KBM-7 (cell line): ENCODE measurements at regions not wholly inside any gene's neighbourhood (a gene's known extent, or its start where the extent isn't known, plus 50 kb on each side); places are given as distances from the start of the nearest gene placed in this dataset.
A peak's percentile ranks its signal among the peaks of the same experiment; 100 is the strongest.
"Not testable (repeated sequence)": the region's sequence is repeated elsewhere in the genome, so short reads cannot be mapped to it uniquely, and the experiment has no call there.

Experiments
- DNase-seq: peaks from one replicate; pipeline ENCODE4 v3.0.0-alpha.2; 2015
- in situ Hi-C: fragments of 300-500 bp; cut with MboI; formaldehyde crosslinking; loops from 2 replicates; pipeline ENCODE4 v1.14.3; 2020; ENCODE audit warnings: low sequenced_read_pairs, low pct_unique_long_range_greater_than_20kb, mixed read lengths

DNA sequence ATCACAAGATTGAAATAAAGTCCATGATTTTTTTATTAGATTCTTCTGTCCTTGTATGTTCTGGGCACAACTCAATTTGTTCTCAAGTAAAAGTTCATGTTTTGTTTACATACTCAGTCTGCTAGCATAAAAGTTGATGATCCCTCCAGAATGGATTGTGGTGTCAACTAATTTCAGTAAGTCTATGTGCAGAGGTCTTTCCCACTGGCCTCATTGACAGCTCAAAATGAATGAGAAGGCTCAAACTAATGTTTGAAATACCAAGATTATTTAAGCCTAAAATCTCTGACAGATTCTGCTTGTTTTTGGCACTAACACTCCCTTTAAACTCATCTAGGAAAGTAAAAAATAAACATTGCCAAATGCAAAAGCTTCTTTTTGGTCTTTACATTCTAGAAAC is 561.2 kb upstream of the CNTNAP5 start:
- in situ Hi-C loops: no loop called here
- DNase-seq: no peak

DNA sequence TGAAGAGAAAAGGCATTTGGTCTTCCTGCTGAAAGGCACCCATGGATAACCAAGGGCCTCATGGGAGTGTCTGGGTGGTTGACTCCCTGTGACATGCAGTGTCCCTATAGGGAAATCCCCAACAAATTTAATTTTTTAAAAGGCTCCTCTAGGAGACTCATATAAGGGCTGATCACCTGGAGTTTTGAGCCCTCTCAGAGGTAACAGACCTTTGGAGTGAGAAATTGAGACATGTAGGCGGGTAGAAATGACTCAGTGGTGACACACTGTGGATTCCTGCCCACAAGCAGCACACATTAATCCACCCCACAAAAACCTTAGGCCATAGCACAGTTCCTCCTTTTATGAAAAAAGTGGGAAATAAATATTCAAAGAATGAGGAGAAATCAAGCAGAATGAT is 557.0 kb upstream of the CNTNAP5 start:
- in situ Hi-C loops: no loop called here

DNA sequence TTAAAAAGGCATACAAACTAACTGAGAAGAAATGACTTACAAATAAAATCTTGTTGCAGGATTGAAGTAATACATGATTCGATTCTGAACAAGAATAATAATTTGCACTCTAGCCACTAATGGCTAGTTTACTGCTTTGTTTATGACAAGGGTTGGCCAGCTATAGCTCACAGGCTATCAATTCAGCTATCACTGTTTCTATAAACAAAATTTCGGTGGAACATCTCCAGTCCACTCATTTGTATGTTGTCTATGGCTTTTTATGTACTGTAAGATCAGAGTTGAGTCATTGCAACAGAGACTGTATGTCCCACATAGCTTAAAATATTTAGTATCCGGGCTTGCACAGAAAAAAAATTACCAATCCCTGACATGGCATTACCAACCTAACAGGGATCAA is 543.7 kb upstream of the CNTNAP5 start:
- DNase-seq: no peak
- in situ Hi-C loops: no loop called here

More for the DNA sequence above, 557.0 kb upstream of the CNTNAP5 start:
- DNase-seq: peak; percentile 4

DNA sequence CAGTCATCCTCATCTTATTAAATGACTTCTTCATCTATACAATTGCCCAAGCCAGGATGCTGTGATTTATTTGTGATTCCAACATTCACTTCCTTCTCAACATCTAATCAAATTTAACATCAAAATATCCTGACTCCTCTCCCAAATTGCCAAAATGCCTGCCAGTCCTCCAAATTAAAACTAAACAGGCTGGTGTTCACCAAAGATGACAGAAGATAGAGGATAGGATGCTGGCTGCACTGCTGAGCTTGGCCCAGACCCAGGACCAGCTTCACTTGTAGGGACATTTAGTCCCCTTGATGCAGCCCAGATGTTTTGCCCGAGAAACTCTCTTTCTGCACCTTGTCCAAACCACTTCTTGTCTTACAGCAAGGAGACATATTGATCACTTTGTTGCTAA is 540.0 kb upstream of the CNTNAP5 start:
- in situ Hi-C loops: no loop called here
- no peak for DNase-seq

DNA sequence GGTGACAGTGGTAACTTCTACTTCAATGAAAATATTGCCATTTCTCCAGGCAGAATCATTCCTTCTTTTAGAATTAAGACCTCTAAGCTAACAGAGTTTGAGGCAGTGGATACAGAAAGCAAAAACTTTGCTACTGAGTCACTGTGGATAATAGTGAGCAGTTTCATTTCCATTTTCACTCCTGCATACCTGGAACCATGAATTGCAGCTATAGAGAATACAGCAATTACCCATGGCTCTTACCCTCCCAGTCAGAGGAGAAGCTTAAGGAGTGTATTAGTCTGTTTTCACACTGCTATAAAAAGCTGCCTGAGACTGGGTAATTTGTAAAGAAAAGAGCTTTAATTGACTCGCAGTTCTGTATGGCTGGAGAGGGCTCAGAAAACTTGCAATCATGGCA is 531.4 kb upstream of the CNTNAP5 start:
- in situ Hi-C loops: no loop called here
- DNase-seq: no peak

DNA sequence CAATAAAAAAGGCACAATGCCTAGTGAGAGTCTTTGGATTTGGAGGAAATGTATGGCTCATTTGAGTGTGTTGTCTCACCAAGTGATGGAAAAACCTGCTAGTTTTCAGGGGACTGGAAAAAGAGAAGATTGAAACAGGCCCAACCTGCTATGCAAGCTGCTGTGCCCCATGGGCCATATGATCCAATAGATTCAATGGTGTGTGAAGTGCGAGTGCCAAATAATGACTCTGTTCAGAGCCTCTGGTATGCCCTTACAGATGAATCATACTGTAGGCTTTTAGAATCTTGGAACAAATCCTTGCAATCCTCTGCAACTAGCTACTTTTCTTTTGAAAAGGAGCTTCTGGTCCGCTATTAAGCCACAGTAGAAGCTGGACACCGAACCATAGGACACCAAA is 529.8 kb upstream of the CNTNAP5 start:
- no peak for DNase-seq
- in situ Hi-C loops: no loop called here

DNA sequence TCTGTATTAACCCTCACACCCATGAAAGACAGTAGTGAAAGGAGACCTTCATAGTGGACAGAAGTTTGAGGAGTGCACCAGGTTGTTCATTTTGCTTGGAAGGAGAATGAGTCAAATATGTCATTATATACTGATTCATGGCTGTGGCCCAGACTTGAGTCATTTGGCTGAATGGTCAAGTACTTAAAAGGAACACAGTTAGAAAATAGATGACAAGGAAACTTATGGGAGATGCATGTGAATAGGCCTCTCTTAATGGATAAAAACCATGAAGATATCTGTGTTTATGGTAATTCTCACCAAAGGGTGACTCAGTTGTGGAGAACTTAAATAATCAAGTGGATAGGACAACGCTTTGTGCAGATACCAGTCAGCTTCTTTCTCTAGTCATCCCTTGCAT is 524.7 kb upstream of the CNTNAP5 start:
- in situ Hi-C loops: no loop called here
- DNase-seq: no peak

DNA sequence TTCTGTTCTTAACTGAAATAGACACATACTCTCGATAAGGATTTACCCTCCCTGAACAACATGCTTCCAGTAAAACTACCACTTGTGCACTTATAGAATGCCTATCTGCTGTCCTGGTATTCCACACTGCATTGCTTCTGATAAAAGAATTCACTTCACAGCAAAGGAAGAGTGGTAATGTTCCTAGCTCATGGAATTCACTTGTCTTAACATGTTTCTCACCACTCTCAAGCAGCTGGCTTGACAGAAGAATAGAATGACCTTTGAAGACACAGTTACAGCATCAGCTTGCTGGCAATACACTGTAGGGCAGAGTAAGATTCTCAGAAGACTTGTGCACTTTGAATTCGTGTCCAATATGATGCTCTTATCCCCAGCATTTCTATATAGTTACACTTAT is 524.1 kb upstream of the CNTNAP5 start:
- in situ Hi-C loops: no loop called here

DNA sequence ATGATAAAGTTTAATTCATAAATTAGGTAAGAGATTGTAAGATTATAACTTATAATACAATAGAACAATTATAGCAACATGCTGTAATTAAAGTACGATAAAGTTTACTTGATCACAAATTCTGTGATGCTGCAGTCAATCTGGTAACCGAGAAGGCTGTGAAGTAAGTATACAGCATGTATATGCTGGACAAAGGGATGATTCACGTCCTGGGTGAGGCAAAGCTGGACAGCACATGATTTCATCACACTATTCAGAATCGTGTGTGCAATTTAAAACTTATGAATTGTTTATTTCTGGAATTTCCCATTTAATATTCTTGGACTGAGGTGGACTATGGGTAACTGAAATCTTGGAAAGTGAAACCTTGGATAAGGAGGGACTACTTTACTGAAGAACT is 522.2 kb upstream of the CNTNAP5 start:
- no peak for DNase-seq
- in situ Hi-C loops: no loop called here

More for the DNA sequence above, 524.1 kb upstream of the CNTNAP5 start:
- DNase-seq: no peak

DNA sequence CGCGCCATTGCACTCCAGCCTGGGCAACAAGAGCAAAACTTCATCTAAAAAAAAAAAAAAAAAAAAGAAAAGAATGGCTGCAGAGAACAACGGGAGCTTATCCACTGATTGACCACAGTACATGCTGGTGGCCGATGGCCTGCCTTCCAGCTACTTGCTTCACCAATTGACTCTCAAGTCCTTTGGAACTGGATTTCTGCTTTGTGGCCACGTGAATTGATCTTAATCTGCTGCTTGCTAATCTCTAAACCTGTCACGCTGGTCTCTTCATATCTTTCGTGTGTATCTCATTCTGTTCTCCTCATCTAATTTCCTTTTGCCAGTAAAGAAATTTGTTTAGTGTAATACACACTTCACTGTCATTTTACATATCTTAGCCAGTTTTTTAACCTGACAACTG is 512.5 kb upstream of the CNTNAP5 start:
- DNase-seq: no peak
- in situ Hi-C loops: no loop called here

DNA sequence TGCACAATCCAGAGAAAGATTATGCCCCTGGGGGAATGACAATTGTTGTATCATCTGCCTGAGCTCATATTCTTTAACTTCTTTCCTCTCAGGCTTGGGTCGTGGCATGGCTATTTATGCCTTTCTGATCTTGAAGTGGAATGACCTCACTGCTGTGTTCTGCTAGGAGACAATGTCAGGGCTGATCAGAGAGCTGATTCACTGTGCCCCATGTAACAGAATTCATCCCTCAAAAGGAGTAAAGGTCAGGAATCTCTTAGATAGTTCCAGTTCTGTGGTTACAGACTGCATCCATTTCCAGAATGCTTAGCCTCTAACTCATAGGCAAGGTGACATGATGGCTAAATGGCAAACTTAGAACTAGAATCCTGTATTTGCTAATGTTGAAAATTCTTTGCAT is 511.7 kb upstream of the CNTNAP5 start:
- DNase-seq: no peak
- in situ Hi-C loops: no loop called here

DNA sequence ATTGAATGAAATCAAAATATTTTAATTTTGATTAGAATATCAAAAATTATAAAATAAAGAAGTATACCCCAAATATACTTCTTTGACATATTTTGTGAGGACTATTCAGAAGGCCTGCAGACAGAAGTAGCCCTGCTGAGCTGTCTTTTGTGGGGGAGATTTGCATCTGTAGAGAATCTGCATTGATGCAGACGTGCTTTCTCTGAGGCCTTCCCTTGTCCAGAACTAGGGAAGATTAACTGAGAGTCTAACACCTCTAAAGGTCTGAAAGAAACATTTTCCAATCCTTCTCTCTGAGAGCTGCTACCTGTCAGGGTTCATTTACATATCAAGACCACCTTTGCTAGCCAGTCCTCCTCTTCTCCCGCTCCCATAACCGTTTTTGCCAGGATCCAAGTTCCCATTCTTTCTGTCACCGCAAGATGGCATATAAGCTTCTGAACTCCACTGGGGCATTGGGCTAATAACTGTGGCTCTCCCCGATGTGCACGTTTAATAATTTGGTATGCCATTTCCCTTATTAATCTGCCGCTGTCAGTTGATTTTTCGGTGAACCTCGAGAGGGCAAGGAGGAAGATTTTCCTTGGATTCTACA is 510.4 kb upstream of the CNTNAP5 start:
- in situ Hi-C loops: no loop called here
- no peak for DNase-seq

DNA sequence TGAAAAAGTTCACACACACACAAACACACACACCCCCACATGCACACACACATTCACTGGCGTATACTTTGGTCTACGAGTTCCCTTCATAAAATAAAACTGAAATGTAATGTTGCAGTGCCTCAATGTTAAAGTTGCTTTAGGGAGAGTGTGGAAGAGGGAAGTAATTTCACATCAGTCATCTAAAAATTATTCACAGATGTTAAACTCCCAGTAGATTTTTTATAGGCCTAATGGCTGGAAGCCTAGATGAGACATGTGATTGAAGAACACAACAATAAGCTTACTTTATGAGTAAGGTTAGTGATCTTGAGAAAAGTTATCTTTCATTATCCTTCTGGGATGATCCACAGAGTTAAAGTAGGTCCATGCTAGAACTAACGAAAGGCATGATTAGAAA is 506.7 kb upstream of the CNTNAP5 start:
- DNase-seq: no peak
- in situ Hi-C loops: no loop called here

DNA sequence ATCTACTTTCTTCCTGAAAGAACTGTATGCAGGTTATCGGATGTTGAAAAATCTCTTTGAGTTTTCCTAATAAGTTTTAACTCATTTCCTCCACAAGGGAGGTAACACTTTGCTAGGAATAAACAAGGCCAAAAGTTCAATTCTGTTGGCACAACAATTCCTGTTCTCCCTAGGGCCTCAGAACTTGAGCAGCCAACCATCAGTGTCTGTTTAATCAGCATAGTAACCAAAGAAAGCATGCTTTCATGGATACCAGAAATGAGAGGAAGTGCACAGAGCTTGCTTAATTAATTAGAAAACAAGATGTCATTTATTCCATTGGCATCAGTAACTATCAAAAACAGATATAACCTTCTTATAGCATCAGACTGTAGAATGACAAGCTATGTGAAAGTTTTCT is 503.2 kb upstream of the CNTNAP5 start:
- DNase-seq: no peak
- in situ Hi-C loops: no loop called here

DNA sequence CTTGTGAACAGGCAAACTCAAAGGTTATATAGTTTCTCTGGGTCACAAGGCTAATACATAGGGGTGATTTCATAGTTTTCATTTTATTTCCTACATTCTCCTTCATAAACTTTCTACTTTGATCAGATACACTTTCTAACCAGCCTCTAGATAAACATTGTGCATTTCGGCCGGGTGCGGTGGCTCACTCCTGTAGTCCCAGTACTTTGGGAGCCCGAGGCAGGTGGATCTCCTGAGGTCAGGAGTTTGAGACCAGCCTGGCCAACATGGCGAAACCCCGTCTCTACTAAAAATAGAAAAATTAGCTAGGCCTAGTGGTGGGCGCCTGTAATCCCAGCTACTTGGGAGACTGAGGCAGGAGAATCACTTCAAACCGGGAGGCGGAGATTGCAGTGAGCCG is 502.6 kb upstream of the CNTNAP5 start:
- in situ Hi-C loops, DNase-seq: not testable (repeated sequence)

DNA sequence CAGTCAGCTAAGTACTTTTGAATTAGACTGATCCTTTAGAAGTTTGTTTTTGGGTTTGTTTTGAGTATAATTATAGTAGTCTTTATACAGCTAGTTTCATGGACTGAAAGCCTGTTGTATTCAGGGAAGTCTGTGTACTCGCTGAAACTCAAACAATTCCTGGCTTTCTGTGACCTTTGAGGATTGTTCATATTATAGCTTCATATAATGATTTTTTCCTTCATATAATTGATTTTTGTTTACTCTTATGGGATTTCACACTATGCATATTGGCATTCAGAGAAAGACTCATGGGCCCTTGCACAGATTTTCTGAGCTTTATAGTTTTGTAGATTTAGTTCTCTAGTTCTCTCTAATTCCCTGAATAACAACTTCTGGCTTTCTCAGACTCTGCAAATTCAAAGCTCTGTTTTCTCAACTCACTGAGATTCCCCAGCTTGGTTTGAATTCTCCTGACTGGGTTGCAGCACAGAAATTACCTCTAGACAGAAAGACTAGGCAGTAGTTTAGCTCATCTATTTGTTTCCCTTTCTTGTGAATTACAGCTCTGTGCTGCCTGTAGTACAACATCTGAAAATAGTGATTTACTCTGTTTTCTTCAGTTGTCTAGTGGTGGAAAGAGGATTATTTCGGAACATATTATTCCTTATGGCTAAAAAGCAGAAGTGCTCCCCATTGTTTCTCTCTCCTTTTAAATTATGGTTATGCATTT is 495.9 kb upstream of the CNTNAP5 start:
- no peak for DNase-seq
- in situ Hi-C loops: no loop called here

DNA sequence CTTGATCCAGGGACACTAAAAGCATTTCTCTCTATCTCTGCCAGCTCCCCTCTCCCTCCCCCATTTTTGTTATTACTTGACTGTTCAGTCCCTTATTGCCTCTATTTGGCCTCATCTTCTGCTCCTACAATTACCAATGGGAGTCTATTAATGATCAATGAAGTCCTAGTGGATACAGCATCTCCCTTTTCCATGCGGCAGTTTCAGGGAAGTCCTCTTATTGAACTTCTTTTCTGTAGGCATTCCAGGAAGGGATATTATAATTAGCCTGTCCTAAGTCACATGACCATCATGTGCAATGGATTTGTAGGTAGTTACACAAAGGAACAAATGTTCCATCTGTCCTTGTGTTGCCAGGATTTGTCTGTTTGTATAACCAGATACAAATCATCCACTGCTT is 495.1 kb upstream of the CNTNAP5 start:
- in situ Hi-C loops: no loop called here
- DNase-seq: no peak

DNA sequence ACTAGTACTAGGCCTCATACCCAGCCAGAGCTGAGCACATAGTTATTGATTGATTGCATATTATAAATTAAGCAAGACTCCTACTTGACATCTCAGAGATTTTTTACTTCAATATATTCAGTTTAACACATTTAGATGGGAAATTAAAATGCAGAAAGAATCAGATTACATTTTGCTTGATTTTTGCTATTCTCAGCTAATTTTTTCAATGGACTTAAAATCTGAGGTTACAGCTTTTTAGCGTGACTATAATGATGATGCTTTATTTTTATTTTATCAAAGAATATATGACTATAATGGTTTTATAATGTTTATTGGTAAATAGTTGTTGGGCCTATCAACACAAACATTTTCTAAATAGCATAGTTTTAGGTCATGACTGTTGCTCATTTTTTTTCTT is 493.0 kb upstream of the CNTNAP5 start:
- no peak for DNase-seq
- in situ Hi-C loops: no loop called here

DNA sequence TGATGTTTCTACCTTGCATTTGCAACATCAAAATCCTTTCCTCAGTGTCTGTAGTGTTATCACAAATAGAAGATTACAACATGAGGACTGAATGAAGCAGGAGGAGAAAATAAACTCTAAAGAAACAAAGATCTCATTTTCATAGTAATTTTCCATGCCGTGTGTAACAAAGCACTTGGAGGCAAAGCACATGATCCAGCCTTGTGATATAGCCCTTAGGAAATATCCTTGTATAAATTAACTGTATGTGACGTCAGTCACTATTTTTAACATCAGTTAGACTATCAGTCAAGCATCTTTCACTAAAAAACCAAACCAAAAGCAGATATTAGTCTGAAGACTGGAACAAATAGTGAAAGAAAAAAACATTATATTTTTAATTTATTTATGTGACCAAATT is 492.1 kb upstream of the CNTNAP5 start:
- in situ Hi-C loops: no loop called here
- DNase-seq: no peak

DNA sequence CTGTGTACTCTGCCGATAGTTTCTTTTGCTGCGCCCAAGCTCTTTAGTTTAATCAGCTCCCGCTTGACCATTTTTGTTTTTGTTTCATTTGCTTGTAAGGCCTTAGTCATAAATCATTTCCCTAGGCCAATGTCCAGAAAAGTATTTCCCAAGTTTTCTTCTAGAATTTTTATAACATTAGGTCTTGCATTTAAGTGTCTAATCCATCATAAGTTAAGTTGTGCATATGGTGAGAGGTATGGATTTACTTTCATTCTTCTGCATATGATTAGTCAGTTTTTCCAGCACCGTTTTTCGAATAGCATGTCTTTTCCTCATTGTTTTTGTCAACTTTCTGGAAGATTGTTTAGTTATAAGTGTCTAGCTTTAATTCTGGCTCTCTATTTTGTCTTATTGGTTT is 484.8 kb upstream of the CNTNAP5 start:
- no peak for DNase-seq
- in situ Hi-C loops: no loop called here

DNA sequence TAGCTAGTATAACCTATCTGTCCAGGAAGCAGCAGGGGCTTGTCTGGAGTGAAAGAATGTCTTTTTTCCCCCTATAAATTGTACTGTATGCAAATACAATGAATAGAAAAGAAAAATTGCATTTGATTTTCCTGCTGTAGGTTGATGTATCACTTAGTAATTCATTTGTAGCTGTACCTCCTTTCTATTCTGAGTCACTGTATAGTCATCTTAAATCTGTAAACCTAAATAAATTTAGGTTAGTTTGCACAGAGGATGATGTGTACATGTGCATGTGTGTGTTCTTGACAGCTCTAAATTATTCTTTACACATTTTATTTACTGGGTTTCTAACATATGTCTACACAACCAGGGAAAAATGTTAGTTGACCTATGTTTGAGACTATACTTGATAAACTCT is 478.7 kb upstream of the CNTNAP5 start:
- DNase-seq: no peak
- in situ Hi-C loops: no loop called here
